Activated CD4-positive, alpha-beta T cell treated with anti-CD3 and anti-CD28 coated beads, Interleukin-2, amount 50 U/mL, for 24 hours (primary cell): ENCODE measurements at regions not wholly inside any gene's neighbourhood (a gene's known extent, or its start where the extent isn't known, plus 50 kb on each side); places are given as distances from the start of the nearest gene placed in this dataset.
"Not testable (repeated sequence)": the region's sequence is repeated elsewhere in the genome, so short reads cannot be mapped to it uniquely, and the experiment has no call there.

Experiments used
- DNase-seq, 2 donors: peaks; one replicate each; pipeline ENCODE4 v3.0.0-alpha.2; 2020; ENCODE audit warnings: low read depth in 1 of 2, low spot score in 1 of 2

GRCh38 chr4:179624768-179625181 is 2182.5 kb upstream of the AGA start:
- DNase-seq = no peak

GRCh38 chr4:179625406-179625805 is 2183.2 kb upstream of the AGA start:
- DNase-seq = no peak

DNA sequence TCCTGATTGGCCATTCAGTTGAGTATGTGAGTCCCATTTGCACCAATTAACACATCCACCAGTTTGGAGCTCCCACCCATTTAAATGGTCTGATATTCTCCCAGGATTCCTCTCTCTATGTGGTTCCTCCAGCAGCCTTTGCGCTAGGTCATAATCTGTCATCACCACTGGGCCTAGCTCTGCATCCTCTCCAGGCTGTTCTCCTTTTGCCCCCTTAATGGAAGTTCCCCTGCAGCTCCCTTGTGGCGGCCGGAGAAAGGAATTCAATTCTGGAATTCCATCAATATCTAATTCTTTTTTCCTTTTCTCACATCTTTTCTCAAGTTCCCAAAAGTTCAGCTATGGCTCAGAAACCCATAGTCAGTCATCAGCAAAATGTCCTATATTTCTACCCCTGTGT is 2184.4 kb upstream of the AGA start:
- no peak for DNase-seq

DNA sequence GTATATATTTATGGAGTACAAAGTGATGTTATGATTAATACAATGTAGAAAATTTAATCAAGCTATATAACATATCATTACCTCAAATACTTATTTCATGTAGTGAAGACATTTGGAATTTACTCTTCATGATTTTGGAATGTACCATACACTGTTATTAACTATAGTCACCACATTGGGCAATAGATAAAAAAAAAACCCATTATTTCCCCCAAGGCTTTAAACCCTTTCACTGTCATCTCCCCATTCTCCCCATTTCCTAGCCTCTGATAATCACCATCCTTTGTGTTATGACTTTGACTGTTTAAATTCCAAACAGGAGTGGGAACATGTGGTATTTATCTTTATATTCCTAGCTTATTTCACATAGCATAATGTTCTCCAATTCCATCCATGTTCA is 2189.1 kb upstream of the AGA start:
- no peak for DNase-seq

GRCh38 chr4:179634862-179635261 is 2192.6 kb upstream of the AGA start:
- DNase-seq = no peak

DNA sequence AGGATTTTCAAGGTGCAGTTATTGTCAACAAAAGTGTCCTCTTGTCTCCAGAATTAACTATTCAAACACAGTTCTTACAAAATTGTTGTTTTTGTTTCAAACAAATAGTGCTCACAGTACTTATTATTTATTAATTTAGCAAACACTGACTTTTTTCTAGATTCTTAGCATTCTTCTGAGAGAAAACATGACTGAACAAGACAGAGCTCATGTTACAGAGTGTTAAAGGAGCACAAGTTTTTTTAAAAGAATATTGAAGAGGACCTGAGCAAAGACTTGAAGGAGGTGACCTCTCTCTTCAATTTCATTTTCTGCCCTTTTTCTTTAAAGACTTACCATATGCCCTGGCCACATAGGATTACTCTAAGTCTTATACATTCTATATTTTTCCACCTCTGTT is 2220.3 kb upstream of the AGA start:
- DNase-seq = no peak

DNA sequence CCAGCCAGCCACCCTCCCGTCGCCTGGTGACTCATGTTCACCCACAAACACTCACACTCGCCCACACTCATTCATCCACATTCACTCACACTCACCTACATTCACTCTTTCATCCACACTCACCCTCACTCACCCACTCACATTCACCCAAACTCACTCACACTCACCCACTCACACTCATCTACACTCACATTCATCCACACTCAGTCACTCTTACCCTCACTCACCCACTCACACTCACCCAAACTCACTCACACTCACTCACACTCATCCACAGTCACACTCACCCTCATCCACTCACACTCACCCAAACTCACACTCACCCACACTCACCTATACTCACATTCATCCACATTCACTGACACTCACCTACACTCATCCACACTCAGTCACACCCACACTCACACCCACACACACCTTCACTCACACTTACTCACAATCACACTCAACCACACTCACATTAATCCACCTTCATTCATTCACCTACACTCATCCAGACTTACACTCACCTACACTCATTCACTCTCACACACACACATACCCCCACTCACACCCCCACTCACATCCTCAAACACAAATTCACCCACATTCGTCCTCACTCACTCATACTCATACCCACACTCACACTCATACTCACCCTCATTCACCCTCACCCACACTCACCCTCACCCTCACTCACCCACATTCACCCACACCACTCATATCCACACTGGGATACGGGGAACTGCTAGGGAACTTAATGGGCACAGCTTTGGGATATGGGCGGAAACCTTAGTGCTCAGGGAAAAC is 2221.6 kb upstream of the AGA start:
- DNase-seq = no peak

GRCh38 chr4:179664430-179665027 is 2222.3 kb upstream of the AGA start:
- no peak for DNase-seq

- DNase-seq = no peak
Observed at GRCh38 chr4:179666226-179666625, 2224.0 kb upstream of the AGA start.

DNA sequence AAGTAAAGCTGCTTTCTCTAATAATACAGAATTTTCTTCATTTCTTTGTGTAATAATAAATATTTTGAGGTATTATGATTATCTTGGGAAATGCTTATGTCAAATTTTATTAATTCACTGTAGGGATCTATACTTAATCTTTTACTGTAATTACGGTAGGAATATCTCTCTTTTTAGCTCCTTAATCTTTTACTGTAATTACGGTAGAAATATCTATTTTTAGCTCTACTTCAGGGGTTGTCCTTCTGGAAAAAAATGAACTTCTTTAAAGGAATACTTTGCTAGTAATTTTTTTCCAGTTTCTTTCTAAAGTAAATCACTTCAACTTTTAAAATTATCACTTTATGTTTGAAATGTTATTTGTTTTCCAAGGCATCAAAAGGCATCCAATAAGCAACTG is 2229.4 kb upstream of the AGA start:
- no peak for DNase-seq

GRCh38 chr4:179678093-179678814 is 2236.0 kb upstream of the AGA start:
- no peak for DNase-seq

- DNase-seq = not testable (repeated sequence)
Observed at GRCh38 chr4:179683661-179684060, 2241.4 kb upstream of the AGA start.

DNA sequence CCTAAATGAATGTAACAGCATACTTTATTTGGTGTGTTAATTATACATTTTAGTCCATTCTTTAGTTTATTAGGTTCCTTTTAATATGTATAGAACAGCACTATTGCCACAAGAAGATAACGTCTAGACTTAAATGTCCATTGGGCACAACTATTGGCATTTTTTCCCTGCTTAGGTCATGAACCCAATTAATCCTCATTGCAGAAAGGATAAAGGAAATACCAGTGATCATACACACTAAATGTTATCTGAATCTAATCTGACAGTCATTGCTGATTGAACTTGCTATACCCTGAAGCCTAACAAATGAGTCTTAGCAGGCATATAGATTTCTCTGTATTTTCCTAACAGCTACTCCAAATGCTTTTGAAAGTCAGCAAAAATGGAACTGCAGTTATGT is 2250.0 kb upstream of the AGA start:
- no peak for DNase-seq

GRCh38 chr4:179695175-179695574 is 2252.9 kb upstream of the AGA start:
- DNase-seq = no peak

GRCh38 chr4:179698321-179698720 is 2256.1 kb upstream of the AGA start:
- DNase-seq = no peak

- DNase-seq = no peak
Observed at GRCh38 chr4:179709961-179710624, 2267.9 kb upstream of the AGA start.

GRCh38 chr4:179719766-179720450 is 2277.7 kb upstream of the AGA start:
- no peak for DNase-seq

DNA sequence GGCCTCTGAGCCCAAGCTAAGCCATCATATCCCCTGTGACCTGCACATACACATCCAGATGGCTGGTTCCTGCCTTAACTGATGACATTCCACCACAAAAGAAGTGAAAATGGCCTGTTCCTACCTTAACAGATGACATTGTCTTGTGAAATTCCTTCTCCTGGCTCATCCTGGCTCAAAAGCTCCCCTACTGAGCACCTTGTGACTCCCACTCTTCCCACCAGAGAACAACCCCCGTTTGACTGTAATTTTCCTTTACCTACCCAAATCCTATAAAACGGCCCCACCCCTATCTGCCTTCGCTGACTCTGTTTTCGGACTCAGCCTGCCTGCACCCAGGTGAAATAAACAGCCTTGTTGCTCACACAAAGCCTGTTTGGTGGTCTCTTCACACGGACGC is 2284.3 kb upstream of the AGA start:
- DNase-seq = not testable (repeated sequence)

- no peak for DNase-seq
Observed at GRCh38 chr4:179728305-179728704, 2286.1 kb upstream of the AGA start.

DNA sequence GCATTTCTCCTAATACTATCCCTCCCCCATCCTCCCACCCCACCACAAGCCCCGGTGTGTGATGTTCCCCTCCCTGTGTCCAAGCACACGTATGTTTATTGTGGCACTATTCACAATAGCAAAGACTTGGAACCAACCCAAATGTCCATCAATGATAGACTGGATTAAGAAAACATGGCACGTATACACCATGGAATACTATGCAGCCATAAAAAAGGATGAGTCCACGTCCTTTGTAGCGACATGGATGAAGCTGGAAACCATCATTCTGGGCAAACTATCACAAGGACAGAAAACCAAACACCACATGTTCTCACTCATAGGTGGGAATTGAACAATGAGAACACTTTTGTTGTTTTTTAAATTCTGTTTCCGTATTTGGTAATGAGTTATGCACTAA is 2294.6 kb upstream of the AGA start:
- DNase-seq = not testable (repeated sequence)

DNA sequence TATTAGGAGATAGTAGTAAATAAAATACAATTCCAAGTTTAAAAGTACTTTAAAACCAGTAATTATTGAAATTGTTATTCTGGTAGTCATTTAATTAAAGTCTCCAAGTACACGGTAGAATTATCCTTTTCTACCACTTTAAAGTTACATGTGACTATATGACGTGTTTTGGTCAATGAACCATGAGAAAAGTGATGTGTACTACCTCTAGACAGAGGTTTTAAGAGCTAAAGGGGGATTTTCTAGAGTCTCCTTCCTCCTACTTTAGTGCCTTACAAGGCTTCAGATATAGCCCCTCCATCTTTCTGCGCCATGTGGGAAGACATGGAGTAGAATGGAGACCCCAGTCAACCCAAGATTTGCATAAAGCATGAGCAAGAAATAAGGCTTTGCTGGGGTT is 2296.6 kb upstream of the AGA start:
- DNase-seq = no peak
